ENCODE measurements at regions not wholly inside any gene's neighbourhood (a gene's known extent, or its start where the extent isn't known, plus 50 kb on each side); places are given as distances from the start of the nearest gene placed in this dataset.

GRCh38 chr4:148780426-148781005 is 338.3 kb upstream of the NR3C2 start:
- TF ChIP-seq CTCF (IDR thresholded peaks at IDR 0.05): no peak

GRCh38 chr4:148779771-148780170 is 337.6 kb upstream of the NR3C2 start:
- no peak for TF ChIP-seq CTCF (IDR thresholded peaks at IDR 0.05)

- no peak for TF ChIP-seq CTCF (IDR thresholded peaks at IDR 0.05)
These were observed 336.9 kb upstream of the NR3C2 start for GRCh38 chr4:148778980-148779675.

- no peak for TF ChIP-seq CTCF (IDR thresholded peaks at IDR 0.05)
These were observed 334.7 kb upstream of the NR3C2 start for GRCh38 chr4:148776941-148777340.

GRCh38 chr4:148774134-148774533 is 331.9 kb upstream of the NR3C2 start:
- no peak for TF ChIP-seq CTCF (IDR thresholded peaks at IDR 0.05)

GRCh38 chr4:148773313-148773712 is 331.1 kb upstream of the NR3C2 start:
- no peak for TF ChIP-seq CTCF (IDR thresholded peaks at IDR 0.05)

GRCh38 chr4:148770848-148771247 is 328.6 kb upstream of the NR3C2 start:
- TF ChIP-seq CTCF (IDR thresholded peaks at IDR 0.05): no peak

All from LNCAP (cell line).